ENCODE measurements at regions not wholly inside any gene's neighbourhood (a gene's known extent, or its start where the extent isn't known, plus 50 kb on each side); places are given as distances from the start of the nearest gene placed in this dataset.

DNA sequence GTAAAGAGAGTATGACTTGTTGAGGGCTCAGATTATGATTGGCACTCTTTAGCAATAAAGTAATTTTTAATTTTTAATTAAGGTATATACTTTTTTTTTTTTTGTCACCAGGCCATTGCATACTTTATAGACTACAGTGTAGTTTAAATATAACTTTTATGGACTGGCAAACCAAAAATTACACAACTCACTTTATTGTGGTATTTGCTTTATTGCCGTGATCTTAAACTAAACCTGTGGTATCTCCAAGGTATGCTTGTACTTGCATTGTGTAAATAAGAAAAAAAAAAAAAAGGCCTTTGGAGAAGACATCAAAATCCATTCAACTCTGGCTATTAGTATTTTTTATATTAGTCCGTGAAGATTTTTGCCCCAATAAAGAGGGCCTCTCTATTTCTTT lies 646.7 kb upstream of the FOXG1 start:
- DNase-seq (ENCODE audit: low read depth, low spot score) = no peak
- Histone ChIP-seq H3K4me3 (ENCODE audit: insufficient read length, low read depth) (no peak overlapping the region), H3K27me3 (ENCODE audit: insufficient read depth, insufficient read length) (peaks cover 70% of the 10 kb centered on the region), H3K9me3 (ENCODE audit: insufficient read depth, low read length) (no peaks in the 10 kb centered on the region), H3K9ac (ENCODE audit: insufficient read length, low read depth) (no peak overlapping the region), H3K36me3 (ENCODE audit: insufficient read depth, insufficient read length, low read length) (no peaks in the 10 kb centered on the region), H3K4me1 (ENCODE audit: insufficient read depth, insufficient read length) (no peaks in the 10 kb centered on the region)
- TF ChIP-seq SUZ12 (IDR thresholded peaks at IDR 0.05; ENCODE audit: extremely low read depth, insufficient read depth, insufficient read length) (no peak), ZNF274 (IDR thresholded peaks at IDR 0.05; ENCODE audit: low read depth, low read length) (no peak), YY1 (IDR thresholded peaks at IDR 0.05; ENCODE audit: insufficient read depth, insufficient read length) (no peak)

DNA sequence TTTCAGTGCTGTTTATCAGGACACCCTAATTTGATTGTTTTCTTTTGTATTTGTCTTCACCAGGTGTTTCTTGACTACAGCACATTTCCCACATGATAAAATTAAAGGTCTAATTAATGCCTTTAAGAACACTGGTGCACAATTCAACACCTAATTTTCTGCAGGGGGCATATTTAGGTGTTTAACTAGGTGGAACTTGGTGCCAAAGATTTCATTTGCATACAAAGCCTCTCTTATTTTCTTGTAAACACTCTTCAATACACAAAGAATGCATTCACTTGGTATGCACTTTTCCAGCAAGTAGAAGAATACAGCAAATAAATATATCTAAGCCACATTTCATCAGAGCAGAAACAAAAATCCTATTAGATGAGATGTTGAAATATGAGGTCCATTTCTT lies 646.2 kb upstream of the FOXG1 start:
- H3K4me1 ChIP-seq (ENCODE audit: insufficient read depth, insufficient read length) = no peaks in the 10 kb centered on the region
- no peaks in the 10 kb centered on the region for H3K36me3 ChIP-seq (ENCODE audit: insufficient read depth, insufficient read length, low read length)
- peaks cover 76% of the 10 kb centered on the region for H3K27me3 ChIP-seq (ENCODE audit: insufficient read depth, insufficient read length)
- no peak for DNase-seq (ENCODE audit: low read depth, low spot score)
- H3K4me3 ChIP-seq (ENCODE audit: insufficient read length, low read depth) = no peak overlapping the region
- no peaks in the 10 kb centered on the region for H3K9me3 ChIP-seq (ENCODE audit: insufficient read depth, low read length)
- TF ChIP-seq YY1 (IDR thresholded peaks at IDR 0.05; ENCODE audit: insufficient read depth, insufficient read length) = no peak
- no peak for TF ChIP-seq ZNF274 (IDR thresholded peaks at IDR 0.05; ENCODE audit: low read depth, low read length)
- no peak for TF ChIP-seq SUZ12 (IDR thresholded peaks at IDR 0.05; ENCODE audit: extremely low read depth, insufficient read depth, insufficient read length)
- no peak overlapping the region for H3K9ac ChIP-seq (ENCODE audit: insufficient read length, low read depth)

DNA sequence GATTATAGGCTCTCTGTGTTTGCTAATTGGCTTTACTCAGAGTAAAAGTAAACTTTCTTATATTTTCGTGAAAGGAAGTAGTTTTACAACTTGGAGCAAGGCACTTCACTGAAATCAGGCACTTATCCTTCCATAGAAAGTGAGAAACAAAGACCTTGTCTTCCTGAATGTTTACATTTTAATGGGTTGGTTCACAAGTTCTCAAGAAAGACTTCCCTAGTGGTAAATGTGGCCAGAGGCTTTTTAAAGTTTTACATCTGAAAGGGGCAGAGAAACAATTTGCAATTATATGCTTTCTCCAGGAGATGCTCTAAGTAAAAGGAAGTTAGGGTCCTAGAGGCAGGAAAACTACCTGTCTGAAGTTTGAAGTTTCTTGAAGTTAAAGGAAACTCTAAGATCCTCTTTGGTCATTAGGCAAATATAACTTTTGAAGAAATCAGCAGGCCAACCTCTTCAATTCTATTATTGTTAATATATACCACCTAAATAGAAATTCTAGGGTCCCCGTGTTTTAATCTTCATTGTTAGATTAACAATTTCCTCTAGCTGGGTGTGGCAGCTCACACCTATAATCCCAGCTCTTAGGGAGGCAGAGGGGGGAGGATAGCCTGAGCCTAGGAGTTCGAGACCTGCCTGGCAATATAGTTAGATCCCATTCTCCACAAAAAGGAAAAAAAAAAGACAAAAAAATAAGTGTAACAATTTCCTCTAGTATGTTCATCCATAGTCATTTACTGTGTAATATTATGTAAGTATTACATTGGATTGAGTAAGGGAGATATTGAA lies 644.9 kb upstream of the FOXG1 start:
- H3K4me1 ChIP-seq (ENCODE audit: insufficient read depth, insufficient read length) = no peaks in the 10 kb centered on the region
- no peaks in the 10 kb centered on the region for H3K9me3 ChIP-seq (ENCODE audit: insufficient read depth, low read length)
- peaks cover 85% of the 10 kb centered on the region for H3K27me3 ChIP-seq (ENCODE audit: insufficient read depth, insufficient read length)
- no peak overlapping the region for H3K9ac ChIP-seq (ENCODE audit: insufficient read length, low read depth)
- DNase-seq (ENCODE audit: low read depth, low spot score) = peak; percentile 58
- no peaks in the 10 kb centered on the region for H3K36me3 ChIP-seq (ENCODE audit: insufficient read depth, insufficient read length, low read length)
- TF ChIP-seq YY1 (IDR thresholded peaks at IDR 0.05; ENCODE audit: insufficient read depth, insufficient read length) (no peak), ZNF274 (IDR thresholded peaks at IDR 0.05; ENCODE audit: low read depth, low read length) (no peak), SUZ12 (IDR thresholded peaks at IDR 0.05; ENCODE audit: extremely low read depth, insufficient read depth, insufficient read length) (no peak)
- H3K4me3 ChIP-seq (ENCODE audit: insufficient read length, low read depth) = no peak overlapping the region

DNA sequence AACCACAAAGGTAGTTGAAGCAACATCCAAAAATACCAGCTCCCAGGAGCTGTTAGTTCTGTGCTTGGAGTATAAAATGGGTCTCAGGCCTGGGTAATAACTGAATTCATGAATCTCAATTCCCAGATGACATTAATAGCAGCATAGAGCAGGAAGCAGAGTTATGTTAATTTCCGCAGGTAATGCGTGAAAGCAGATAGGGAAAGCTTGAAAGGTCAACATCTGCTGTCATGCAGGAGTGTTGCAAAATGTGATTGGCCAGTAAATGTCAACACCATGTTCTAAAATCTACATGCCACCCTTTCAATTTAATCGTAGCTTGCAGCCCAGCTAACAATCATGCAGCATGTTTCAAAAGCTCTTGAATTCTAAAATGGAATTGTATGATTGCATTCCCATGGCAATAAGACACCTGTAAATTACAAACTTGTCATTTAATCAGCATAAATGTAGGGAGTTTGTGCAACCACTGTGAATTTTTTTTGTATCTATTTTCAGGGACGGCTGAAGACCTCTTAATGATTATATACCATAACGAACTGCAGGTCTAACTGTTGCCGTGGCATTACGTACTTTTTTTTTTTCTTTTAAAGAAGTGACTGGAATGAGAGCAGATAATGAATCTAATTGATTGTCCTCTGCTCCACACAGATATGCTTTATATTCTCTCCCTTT lies 635.8 kb upstream of the FOXG1 start:
- Histone ChIP-seq H3K36me3 (ENCODE audit: insufficient read depth, insufficient read length, low read length) (no peaks in the 10 kb centered on the region), H3K27me3 (ENCODE audit: insufficient read depth, insufficient read length) (peaks cover 24% of the 10 kb centered on the region), H3K4me1 (ENCODE audit: insufficient read depth, insufficient read length) (no peaks in the 10 kb centered on the region), H3K4me3 (ENCODE audit: insufficient read length, low read depth) (no peak overlapping the region), H3K9me3 (ENCODE audit: insufficient read depth, low read length) (no peaks in the 10 kb centered on the region), H3K9ac (ENCODE audit: insufficient read length, low read depth) (no peak overlapping the region)
- no peak for DNase-seq (ENCODE audit: low read depth, low spot score)
- TF ChIP-seq YY1 (IDR thresholded peaks at IDR 0.05; ENCODE audit: insufficient read depth, insufficient read length) = no peak
- TF ChIP-seq ZNF274 (IDR thresholded peaks at IDR 0.05; ENCODE audit: low read depth, low read length) = no peak

DNA sequence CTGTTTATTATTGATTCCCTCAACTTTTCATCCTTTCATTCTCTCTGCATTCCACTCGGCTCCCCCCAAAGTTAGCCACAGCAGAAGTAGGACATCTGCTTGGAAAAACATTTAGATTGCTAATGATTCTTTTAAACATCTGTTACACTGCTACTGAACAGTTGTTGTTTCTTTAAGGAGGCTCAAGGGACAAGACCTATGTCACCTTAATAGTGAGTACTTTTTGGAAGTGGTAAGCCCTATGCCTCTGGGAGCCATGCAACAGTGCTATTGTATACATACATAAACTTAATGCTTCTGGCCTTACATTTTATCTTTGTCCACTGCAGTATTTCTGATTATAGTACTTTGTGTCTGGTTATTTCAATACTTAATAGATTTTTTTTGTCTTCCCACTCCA lies 628.2 kb upstream of the FOXG1 start:
- no peaks in the 10 kb centered on the region for H3K36me3 ChIP-seq (ENCODE audit: insufficient read depth, insufficient read length, low read length)
- no peak overlapping the region for H3K9ac ChIP-seq (ENCODE audit: insufficient read length, low read depth)
- no peak for DNase-seq (ENCODE audit: low read depth, low spot score)
- no peaks in the 10 kb centered on the region for H3K4me1 ChIP-seq (ENCODE audit: insufficient read depth, insufficient read length)
- no peaks in the 10 kb centered on the region for H3K9me3 ChIP-seq (ENCODE audit: insufficient read depth, low read length)
- no peak for TF ChIP-seq YY1 (IDR thresholded peaks at IDR 0.05; ENCODE audit: insufficient read depth, insufficient read length)
- TF ChIP-seq ZNF274 (IDR thresholded peaks at IDR 0.05; ENCODE audit: low read depth, low read length) = no peak
- no peak for TF ChIP-seq SUZ12 (IDR thresholded peaks at IDR 0.05; ENCODE audit: extremely low read depth, insufficient read depth, insufficient read length)
- no peak overlapping the region for H3K4me3 ChIP-seq (ENCODE audit: insufficient read length, low read depth)
- H3K27me3 ChIP-seq (ENCODE audit: insufficient read depth, insufficient read length) = no peaks in the 10 kb centered on the region

DNA sequence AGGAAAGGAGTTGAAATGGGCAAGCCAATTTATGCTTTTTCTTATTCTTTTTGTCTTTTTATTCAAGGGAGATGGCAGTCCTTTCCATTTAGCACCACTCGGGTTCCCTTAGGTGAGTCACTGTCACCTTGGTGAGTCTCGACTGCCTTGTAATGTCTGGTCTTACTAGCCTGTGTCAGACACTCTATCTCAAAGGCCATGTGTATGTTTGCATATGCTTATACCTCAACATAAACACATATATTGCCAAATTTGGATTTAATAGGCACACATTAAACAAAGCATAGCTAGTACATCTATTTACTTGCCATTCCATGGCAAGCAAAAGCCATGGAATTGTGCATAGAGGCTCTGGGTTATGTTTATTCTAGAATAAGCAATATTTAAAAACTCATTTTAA lies 624.9 kb upstream of the FOXG1 start:
- H3K4me3 ChIP-seq (ENCODE audit: insufficient read length, low read depth) = no peak overlapping the region
- H3K27me3 ChIP-seq (ENCODE audit: insufficient read depth, insufficient read length) = no peaks in the 10 kb centered on the region
- DNase-seq (ENCODE audit: low read depth, low spot score) = no peak
- no peak overlapping the region for H3K9ac ChIP-seq (ENCODE audit: insufficient read length, low read depth)
- no peaks in the 10 kb centered on the region for H3K4me1 ChIP-seq (ENCODE audit: insufficient read depth, insufficient read length)
- no peaks in the 10 kb centered on the region for H3K9me3 ChIP-seq (ENCODE audit: insufficient read depth, low read length)
- no peaks in the 10 kb centered on the region for H3K36me3 ChIP-seq (ENCODE audit: insufficient read depth, insufficient read length, low read length)
- TF ChIP-seq YY1 (IDR thresholded peaks at IDR 0.05; ENCODE audit: insufficient read depth, insufficient read length) (no peak), SUZ12 (IDR thresholded peaks at IDR 0.05; ENCODE audit: extremely low read depth, insufficient read depth, insufficient read length) (no peak), ZNF274 (IDR thresholded peaks at IDR 0.05; ENCODE audit: low read depth, low read length) (no peak)

DNA sequence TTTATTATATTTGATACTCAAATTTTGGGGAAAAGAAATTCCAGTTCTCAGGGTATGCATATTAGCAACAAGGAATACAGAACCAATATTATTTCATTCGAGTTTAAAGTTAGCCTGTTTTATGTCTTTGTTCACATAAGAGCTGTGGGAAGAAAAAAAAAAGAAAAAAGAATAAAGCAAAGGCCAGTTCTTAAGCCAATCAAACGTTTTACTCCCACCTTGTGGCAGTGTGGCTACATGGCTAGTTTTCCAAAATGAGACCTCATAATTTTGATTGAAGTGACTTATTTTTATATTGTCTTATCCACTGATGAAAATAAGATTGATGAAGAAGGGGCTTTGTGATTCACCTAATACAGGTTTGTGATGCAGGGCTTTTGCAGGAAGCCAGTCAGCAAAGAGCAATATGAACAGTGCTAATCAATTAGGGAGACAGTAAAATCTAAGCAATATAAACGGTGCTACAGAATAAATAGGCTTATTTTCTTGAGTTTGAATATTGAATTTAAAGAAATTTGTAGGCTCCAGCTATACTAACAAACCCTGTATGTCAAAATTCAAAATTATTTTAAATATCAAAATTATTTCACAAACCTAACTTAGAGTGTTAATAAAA lies 624.1 kb upstream of the FOXG1 start:
- no peaks in the 10 kb centered on the region for H3K36me3 ChIP-seq (ENCODE audit: insufficient read depth, insufficient read length, low read length)
- no peaks in the 10 kb centered on the region for H3K4me1 ChIP-seq (ENCODE audit: insufficient read depth, insufficient read length)
- no peak overlapping the region for H3K4me3 ChIP-seq (ENCODE audit: insufficient read length, low read depth)
- H3K9me3 ChIP-seq (ENCODE audit: insufficient read depth, low read length) = no peaks in the 10 kb centered on the region; the same call in 1 of the 2 replicates
- no peaks in the 10 kb centered on the region for H3K27me3 ChIP-seq (ENCODE audit: insufficient read depth, insufficient read length)
- TF ChIP-seq YY1 (IDR thresholded peaks at IDR 0.05; ENCODE audit: insufficient read depth, insufficient read length) = no peak
- no peak for TF ChIP-seq SUZ12 (IDR thresholded peaks at IDR 0.05; ENCODE audit: extremely low read depth, insufficient read depth, insufficient read length)
- no peak for TF ChIP-seq ZNF274 (IDR thresholded peaks at IDR 0.05; ENCODE audit: low read depth, low read length)
- no peak for DNase-seq (ENCODE audit: low read depth, low spot score)
- no peak overlapping the region for H3K9ac ChIP-seq (ENCODE audit: insufficient read length, low read depth)
